ENCODE measurements at regions not wholly inside any gene's neighbourhood (a gene's known extent, or its start where the extent isn't known, plus 50 kb on each side); places are given as distances from the start of the nearest gene placed in this dataset.
A peak's percentile ranks its signal among the peaks of the same experiment; 100 is the strongest.

DNA sequence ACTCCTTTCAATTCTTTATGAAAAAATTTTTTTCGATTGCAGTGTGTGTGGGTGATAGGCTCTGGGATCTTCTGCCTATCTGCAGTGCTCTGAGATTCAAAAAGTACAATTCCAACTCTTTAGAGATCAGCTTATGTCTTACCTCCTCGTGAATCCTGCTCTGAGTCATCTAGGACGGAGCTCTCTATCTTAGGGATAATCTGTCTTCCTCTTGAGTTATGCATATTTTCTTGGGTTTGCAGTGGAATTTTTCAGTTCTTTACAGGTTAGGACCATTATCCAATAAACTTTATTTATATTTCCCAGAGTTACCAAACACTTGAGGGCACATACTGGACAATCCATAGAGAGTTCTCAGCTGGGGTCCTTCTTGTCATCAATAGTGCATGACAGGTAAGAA lies 428.6 kb downstream of the ACTR3B start:
- POLR2A ChIA-PET (ENCODE audit: low non-redundant PET), result no interaction called here
- CTCF ChIA-PET, result no interaction called here
- H3K27me3 ChIP-seq (replicated peaks; ENCODE audit: insufficient read depth, low read depth, low read length, poor library complexity), result no peaks in the 10 kb centered on the region
- intact Hi-C loops (cut with micrococcal nuclease; ENCODE audit: unreplicated experiment), result no loop called here
- no peaks in the 10 kb centered on the region for H3K9me3 ChIP-seq (ENCODE audit: low read depth, low read length, poor library complexity, severe bottlenecking)
- TF ChIP-seq EZH2 (IDR thresholded peaks at IDR 0.05; ENCODE audit: borderline replicate concordance, low read depth, low read length, poor library complexity, severe bottlenecking), result no peak
- TF ChIP-seq, protein P1, sequence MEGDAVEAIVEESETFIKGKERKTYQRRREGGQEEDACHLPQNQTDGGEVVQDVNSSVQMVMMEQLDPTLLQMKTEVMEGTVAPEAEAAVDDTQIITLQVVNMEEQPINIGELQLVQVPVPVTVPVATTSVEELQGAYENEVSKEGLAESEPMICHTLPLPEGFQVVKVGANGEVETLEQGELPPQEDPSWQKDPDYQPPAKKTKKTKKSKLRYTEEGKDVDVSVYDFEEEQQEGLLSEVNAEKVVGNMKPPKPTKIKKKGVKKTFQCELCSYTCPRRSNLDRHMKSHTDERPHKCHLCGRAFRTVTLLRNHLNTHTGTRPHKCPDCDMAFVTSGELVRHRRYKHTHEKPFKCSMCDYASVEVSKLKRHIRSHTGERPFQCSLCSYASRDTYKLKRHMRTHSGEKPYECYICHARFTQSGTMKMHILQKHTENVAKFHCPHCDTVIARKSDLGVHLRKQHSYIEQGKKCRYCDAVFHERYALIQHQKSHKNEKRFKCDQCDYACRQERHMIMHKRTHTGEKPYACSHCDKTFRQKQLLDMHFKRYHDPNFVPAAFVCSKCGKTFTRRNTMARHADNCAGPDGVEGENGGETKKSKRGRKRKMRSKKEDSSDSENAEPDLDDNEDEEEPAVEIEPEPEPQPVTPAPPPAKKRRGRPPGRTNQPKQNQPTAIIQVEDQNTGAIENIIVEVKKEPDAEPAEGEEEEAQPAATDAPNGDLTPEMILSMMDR (conservative IDR thresholded peaks at IDR 0.05; ENCODE audit: low read depth, low read length), result no peak
- no peaks in the 10 kb centered on the region for H3K4me1 ChIP-seq (ENCODE audit: insufficient read depth, low read length, poor library complexity, severe bottlenecking)
- DNase-seq (ENCODE audit: low spot score), result no peak
- H3K27ac ChIP-seq (ENCODE audit: low read depth, low read length, poor library complexity, severe bottlenecking), result no peak overlapping the region
- H3K36me3 ChIP-seq (ENCODE audit: insufficient read depth, low read length, poor library complexity, severe bottlenecking), result no peaks in the 10 kb centered on the region
- no TSS peak for BruUV-seq (replicated peaks)
- H3K4me3 ChIP-seq (ENCODE audit: low read depth, low read length, poor library complexity, severe bottlenecking), result no peak overlapping the region

DNA sequence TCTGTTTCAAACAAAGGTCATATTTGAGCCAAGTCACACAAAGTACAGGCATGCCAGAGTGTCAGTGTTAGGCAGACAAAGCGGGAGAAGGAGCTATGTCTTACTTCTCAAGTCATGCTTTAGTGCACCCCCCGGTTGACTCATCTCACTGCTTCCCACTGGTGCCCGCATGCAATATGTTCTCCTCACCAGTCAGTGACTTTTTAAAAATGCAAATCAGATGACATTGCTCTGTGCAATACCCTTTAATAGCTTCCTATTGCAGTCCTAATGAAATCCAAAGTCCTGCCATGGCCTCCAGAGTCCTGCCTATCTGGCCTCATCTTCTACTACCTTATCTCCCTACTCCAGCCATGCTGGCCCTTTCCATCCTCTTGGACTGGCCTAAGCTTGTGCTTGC lies 429.1 kb downstream of the ACTR3B start:
- ChIA-PET POLR2A (ENCODE audit: low non-redundant PET) (no interaction called here), CTCF (no interaction called here)
- TF ChIP-seq, protein P1 (conservative IDR thresholded peaks at IDR 0.05; ENCODE audit: low read depth, low read length), result no peak
- TF ChIP-seq EZH2 (IDR thresholded peaks at IDR 0.05; ENCODE audit: borderline replicate concordance, low read depth, low read length, poor library complexity, severe bottlenecking), result no peak
- no peaks in the 10 kb centered on the region for H3K36me3 ChIP-seq (ENCODE audit: insufficient read depth, low read length, poor library complexity, severe bottlenecking)
- H3K9me3 ChIP-seq (ENCODE audit: low read depth, low read length, poor library complexity, severe bottlenecking), result no peaks in the 10 kb centered on the region
- no peak overlapping the region for H3K4me3 ChIP-seq (ENCODE audit: low read depth, low read length, poor library complexity, severe bottlenecking)
- no peak for DNase-seq (ENCODE audit: low spot score)
- intact Hi-C loops (cut with micrococcal nuclease; ENCODE audit: unreplicated experiment), result no loop called here
- no peak overlapping the region for H3K27ac ChIP-seq (ENCODE audit: low read depth, low read length, poor library complexity, severe bottlenecking)
- no TSS peak for BruUV-seq (replicated peaks)
- no peaks in the 10 kb centered on the region for H3K27me3 ChIP-seq (replicated peaks; ENCODE audit: insufficient read depth, low read depth, low read length, poor library complexity)
- no peaks in the 10 kb centered on the region for H3K4me1 ChIP-seq (ENCODE audit: insufficient read depth, low read length, poor library complexity, severe bottlenecking)

DNA sequence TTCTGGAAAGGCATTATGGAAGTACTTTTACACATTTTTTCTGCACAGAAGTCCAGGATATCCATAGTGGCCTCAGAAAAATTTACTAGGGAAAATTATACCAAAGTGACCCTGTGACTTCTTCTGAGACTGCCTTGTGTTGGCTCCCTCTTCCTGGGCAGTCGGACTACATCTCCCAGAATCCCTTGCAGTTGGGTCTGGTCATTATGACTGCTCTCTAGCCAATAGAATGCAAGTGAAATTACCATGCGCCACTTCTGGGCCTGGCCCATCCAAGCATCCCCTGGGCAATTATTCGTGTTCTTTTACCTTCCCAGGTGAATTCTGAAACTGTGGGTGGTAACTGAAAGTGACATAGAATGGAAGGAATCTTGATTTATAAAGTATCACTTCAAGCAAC lies 430.9 kb downstream of the ACTR3B start:
- no peaks in the 10 kb centered on the region for H3K9me3 ChIP-seq (ENCODE audit: low read depth, low read length, poor library complexity, severe bottlenecking)
- no peaks in the 10 kb centered on the region for H3K4me1 ChIP-seq (ENCODE audit: insufficient read depth, low read length, poor library complexity, severe bottlenecking)
- no peaks in the 10 kb centered on the region for H3K36me3 ChIP-seq (ENCODE audit: insufficient read depth, low read length, poor library complexity, severe bottlenecking)
- DNase-seq (ENCODE audit: low spot score), result peak; percentile 41
- H3K27ac ChIP-seq (ENCODE audit: low read depth, low read length, poor library complexity, severe bottlenecking), result no peak overlapping the region
- POLR2A ChIA-PET (ENCODE audit: low non-redundant PET), result no interaction called here
- no peak overlapping the region for H3K4me3 ChIP-seq (ENCODE audit: low read depth, low read length, poor library complexity, severe bottlenecking)
- CTCF ChIA-PET, result no interaction called here
- intact Hi-C loops (cut with micrococcal nuclease; ENCODE audit: unreplicated experiment), result no loop called here
- TF ChIP-seq, protein P1 (conservative IDR thresholded peaks at IDR 0.05; ENCODE audit: low read depth, low read length), result no peak
- TF ChIP-seq EZH2 (IDR thresholded peaks at IDR 0.05; ENCODE audit: borderline replicate concordance, low read depth, low read length, poor library complexity, severe bottlenecking), result no peak
- no TSS peak for BruUV-seq (replicated peaks)
- H3K27me3 ChIP-seq (replicated peaks; ENCODE audit: insufficient read depth, low read depth, low read length, poor library complexity), result no peaks in the 10 kb centered on the region

Measured in A673 (cell line).